ENCODE measurements at regions not wholly inside any gene's neighbourhood (a gene's known extent, or its start where the extent isn't known, plus 50 kb on each side); places are given as distances from the start of the nearest gene placed in this dataset.

- TF ChIP-seq, protein P1, sequence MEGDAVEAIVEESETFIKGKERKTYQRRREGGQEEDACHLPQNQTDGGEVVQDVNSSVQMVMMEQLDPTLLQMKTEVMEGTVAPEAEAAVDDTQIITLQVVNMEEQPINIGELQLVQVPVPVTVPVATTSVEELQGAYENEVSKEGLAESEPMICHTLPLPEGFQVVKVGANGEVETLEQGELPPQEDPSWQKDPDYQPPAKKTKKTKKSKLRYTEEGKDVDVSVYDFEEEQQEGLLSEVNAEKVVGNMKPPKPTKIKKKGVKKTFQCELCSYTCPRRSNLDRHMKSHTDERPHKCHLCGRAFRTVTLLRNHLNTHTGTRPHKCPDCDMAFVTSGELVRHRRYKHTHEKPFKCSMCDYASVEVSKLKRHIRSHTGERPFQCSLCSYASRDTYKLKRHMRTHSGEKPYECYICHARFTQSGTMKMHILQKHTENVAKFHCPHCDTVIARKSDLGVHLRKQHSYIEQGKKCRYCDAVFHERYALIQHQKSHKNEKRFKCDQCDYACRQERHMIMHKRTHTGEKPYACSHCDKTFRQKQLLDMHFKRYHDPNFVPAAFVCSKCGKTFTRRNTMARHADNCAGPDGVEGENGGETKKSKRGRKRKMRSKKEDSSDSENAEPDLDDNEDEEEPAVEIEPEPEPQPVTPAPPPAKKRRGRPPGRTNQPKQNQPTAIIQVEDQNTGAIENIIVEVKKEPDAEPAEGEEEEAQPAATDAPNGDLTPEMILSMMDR (conservative IDR thresholded peaks at IDR 0.05; ENCODE audit: low read length) = no peak
- no peak for TF ChIP-seq EZH2phosphoT487 (IDR thresholded peaks at IDR 0.05; ENCODE audit: borderline replicate concordance)
Observed at GRCh38 chr6:79783670-79784394, 152.7 kb downstream of the SH3BGRL2 start.
